HCT116 (cell line): ENCODE measurements at regions not wholly inside any gene's neighbourhood (a gene's known extent, or its start where the extent isn't known, plus 50 kb on each side); places are given as distances from the start of the nearest gene placed in this dataset.

ENCODE experiments used
- ATAC-seq: fragments of 200-7000 bp; cut with Tn5 transposase; 2 replicates; pipeline ENCODE4 v1.9.1; 2020; ENCODE audit warnings: mild to moderate bottlenecking, moderate library complexity
- BruUV-seq: library from RNA; stranded (reverse); fragments of 400-500 nt; replicated peaks from 2 replicates; lab custom pipeline; 2021; lab: Mats Ljungman, UMichigan
- CTCF ChIA-PET: fragments of 300-600 bp; sonication (Branson Sonifier 250); formaldehyde crosslinking; loops from one replicate; lab custom pipeline; 2021; ENCODE audit warnings: antibody characterized with exemption; lab: Charles Lee
- POLR2A ChIA-PET: fragments of 300-600, 350-600 bp; sonication (Branson Sonifier 250); formaldehyde crosslinking; loops from one replicate; lab custom pipeline; 2021; ENCODE audit warnings: antibody characterized with exemption; lab: Charles Lee
- RAD21 ChIA-PET, 2 experiments: fragments of 300-600 bp; sonication (Branson Sonifier 250); formaldehyde crosslinking; loops; one replicate each; lab custom pipeline; 2023; ENCODE audit warnings: low total read pairs in 2 of 2; ENCODE audit not compliant: uncharacterized antibody in 2 of 2, unreplicated experiment in 2 of 2, low non-redundant PET in 1 of 2; lab: Charles Lee
- DNase-seq: peaks from one replicate; pipeline ENCODE4 v3.0.0-alpha.2; 2010; ENCODE audit warnings: low read depth, low spot score
- H2AFZ ChIP-seq: fragments of 200-600 bp; shearing (Covaris generic), sonication (generic); 2 replicates; pipeline ENCODE4 v1.6.1; 2017; ENCODE audit warnings: low read depth, mixed run types, mixed read lengths, antibody characterized with exemption, low read length; ENCODE audit not compliant: poor library complexity, severe bottlenecking
- H3K27ac ChIP-seq: 2 replicates; pipeline ENCODE4 v1.5.1; 2012; ENCODE audit warnings: low read depth, low read length
- H3K27me3 ChIP-seq: fragments of 200-600 bp; sonication (generic); 2 replicates; pipeline ENCODE4 v1.6.1; 2016; ENCODE audit warnings: mixed run types, low read length, mixed read lengths; ENCODE audit not compliant: insufficient read depth
- H3K36me3 ChIP-seq, 2 experiments: fragments of 200-500 bp in 1 of 2; fragments of 200-600 bp in 1 of 2; sonication (Bioruptor generic) in 1 of 2; sonication (generic) in 1 of 2; 2 replicates each; pipeline versions ENCODE4 v1.5.1 to v1.6.1; 2014 to 2016; ENCODE audit warnings: low read length in 2 of 2, inconsistent platforms in 1 of 2, mixed read lengths in 1 of 2, mixed run types in 1 of 2; ENCODE audit not compliant: insufficient read depth in 2 of 2, control insufficient read depth in 1 of 2
- H3K4me1 ChIP-seq, 2 experiments: fragments of 200-600 bp in 1 of 2; sonication (generic) in 1 of 2; 2 replicates each; pipeline versions ENCODE4 v1.5.1 to v1.6.1; 2012 to 2017; ENCODE audit warnings: low read length in 2 of 2, inconsistent platforms in 1 of 2, mild to moderate bottlenecking in 1 of 2, mixed read lengths in 1 of 2, mixed run types in 1 of 2, moderate library complexity in 1 of 2; ENCODE audit not compliant: insufficient read depth in 2 of 2, control insufficient read depth in 1 of 2
- H3K4me2 ChIP-seq: fragments of 200-600 bp; sonication (generic); 2 replicates; pipeline ENCODE4 v1.6.1; 2017; ENCODE audit warnings: mixed run types, low read length, mixed read lengths
- H3K4me3 ChIP-seq, 2 experiments: fragments of 200-600 bp in 1 of 2; sonication (generic) in 1 of 2; replicated peaks in 1 of 2; 2 replicates each; pipeline ENCODE4 v1.5.1; 2011 to 2016; ENCODE audit warnings: low read length in 2 of 2, control low read depth in 1 of 2, low read depth in 1 of 2, mild to moderate bottlenecking in 1 of 2, mixed read lengths in 1 of 2, mixed run types in 1 of 2
- H3K79me2 ChIP-seq: fragments of 200-600 bp; sonication (generic); 2 replicates; pipeline ENCODE4 v1.6.1; 2017; ENCODE audit warnings: mild to moderate bottlenecking, mixed run types, low read length, moderate library complexity, mixed read lengths; ENCODE audit not compliant: insufficient read depth
- H3K9ac ChIP-seq: fragments of 200-600 bp; sonication (generic); 2 replicates; pipeline ENCODE4 v1.6.1; 2016; ENCODE audit warnings: low read length, mixed read lengths
- H3K9me2 ChIP-seq: fragments of 200-600 bp; sonication (generic), shearing (Covaris generic); 2 replicates; pipeline ENCODE4 v1.6.1; 2017; ENCODE audit warnings: mixed run types, mild to moderate bottlenecking, moderate library complexity; ENCODE audit not compliant: insufficient read depth
- H3K9me3 ChIP-seq, 2 experiments: fragments of 200-500 bp in 1 of 2; fragments of 200-600 bp in 1 of 2; sonication (Bioruptor generic) in 1 of 2; sonication (generic) in 1 of 2; 2 replicates each; pipeline ENCODE4 v1.6.1; 2014 to 2017; ENCODE audit warnings: low read length in 2 of 2, mixed read lengths in 2 of 2, inconsistent platforms in 1 of 2, low read depth in 1 of 2, mild to moderate bottlenecking in 1 of 2, mixed run types in 1 of 2, moderate library complexity in 1 of 2; ENCODE audit not compliant: control insufficient read depth in 1 of 2, insufficient read depth in 1 of 2
- H4K20me1 ChIP-seq: fragments of 200-600 bp; sonication (generic), shearing (Covaris generic); 2 replicates; pipeline ENCODE4 v1.6.1; 2017; ENCODE audit warnings: mixed run types, mild to moderate bottlenecking, moderate library complexity; ENCODE audit not compliant: insufficient read depth
- EZH2 ChIP-seq: fragments of 200-600 bp; sonication (generic); IDR thresholded peaks from 2 replicates; pipeline ENCODE4 v1.6.1; 2017; ENCODE audit warnings: antibody characterized with exemption, mixed run types
- FOSL1 ChIP-seq: IDR thresholded peaks from 2 replicates; pipeline ENCODE4 v1.6.1; 2012; ENCODE audit warnings: low read depth
- POLR2A ChIP-seq: IDR thresholded peaks from 2 replicates; pipeline ENCODE4 v1.7.0; 2011; ENCODE audit warnings: borderline replicate concordance; ENCODE audit not compliant: insufficient read depth, insufficient read length; ENCODE audit errors: extremely low read depth
- POLR2AphosphoS5 ChIP-seq: IDR thresholded peaks from 2 replicates; pipeline ENCODE4 v1.6.1; 2011; ENCODE audit warnings: mild to moderate bottlenecking, low read depth, low read length, moderate library complexity
- RAD21 ChIP-seq: IDR thresholded peaks from 2 replicates; pipeline ENCODE4 v1.6.1; 2012; ENCODE audit warnings: low read depth, mild to moderate bottlenecking
- SRF ChIP-seq: IDR thresholded peaks from 2 replicates; pipeline ENCODE4 v1.6.1; 2012; ENCODE audit warnings: low read depth
- TCF7L2 ChIP-seq: IDR thresholded peaks from 2 replicates; pipeline ENCODE4 v1.7.0; 2011; ENCODE audit warnings: borderline replicate concordance, inconsistent platforms; ENCODE audit not compliant: insufficient read depth, insufficient read length; ENCODE audit errors: extremely low read depth
- ZNF274 ChIP-seq: fragments of 200-500 bp; sonication (Bioruptor generic); IDR thresholded peaks from 2 replicates; pipeline ENCODE4 v1.6.1; 2014; ENCODE audit warnings: mild to moderate bottlenecking, low read depth, low read length, inconsistent platforms
- intact Hi-C: fragments of 100-400 bp; cut with micrococcal nuclease; formaldehyde crosslinking; loops from 2 replicates; pipeline ENCODE4 v1.10.0; 2022
- TF ChIP-seq, protein P1 (sequence below), 3 experiments: fragments of 200-600 bp in 1 of 3; sonication (generic) in 1 of 3; IDR thresholded peaks in 2 of 3; conservative IDR thresholded peaks in 1 of 3; 2 replicates each; pipeline ENCODE4 v1.5.1; 2012 to 2017; ENCODE audit warnings: low read depth in 2 of 3, low read length in 2 of 3, antibody characterized with exemption in 1 of 3, borderline replicate concordance in 1 of 3, control low read depth in 1 of 3, mild to moderate bottlenecking in 1 of 3, mixed read lengths in 1 of 3, mixed run types in 1 of 3, moderate library complexity in 1 of 3; ENCODE audit not compliant: insufficient read depth in 1 of 3
- TF ChIP-seq, protein P2 (sequence below): IDR thresholded peaks from 2 replicates; pipeline ENCODE4 v1.6.1; 2012
- TF ChIP-seq, protein P3 (sequence below): IDR thresholded peaks from 2 replicates; pipeline ENCODE4 v1.6.1; 2011; ENCODE audit warnings: mild to moderate bottlenecking, low read length, moderate library complexity; ENCODE audit not compliant: insufficient replicate concordance; ENCODE audit errors: extremely low read depth

DNA sequence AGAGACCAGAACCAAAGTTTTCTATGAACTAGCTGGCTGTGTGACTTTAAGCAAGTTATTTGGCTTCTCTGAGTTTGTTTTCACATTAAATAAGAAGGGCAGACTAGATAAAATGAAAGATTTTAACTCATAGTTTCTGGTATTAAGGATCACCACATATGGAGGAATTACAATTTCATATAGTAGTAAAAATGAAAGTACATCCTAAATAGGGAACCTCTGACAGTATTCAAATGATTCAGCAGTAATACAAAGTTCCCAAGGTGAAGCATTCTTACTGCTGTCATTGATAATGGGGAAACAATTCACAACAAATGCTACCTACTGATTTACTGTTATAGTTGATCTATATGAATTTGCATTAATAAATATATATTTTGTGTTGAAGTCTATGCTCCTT is 170.3 kb upstream of the VRK2 start:
- CTCF ChIA-PET, result no interaction called here
- no peak overlapping the region for H3K9ac ChIP-seq
- no peaks in the 10 kb centered on the region for H3K27me3 ChIP-seq
- H2AFZ ChIP-seq, result no peak overlapping the region
- H3K9me3 ChIP-seq, result no peaks in the 10 kb centered on the region
- H3K9me2 ChIP-seq, result no peaks in the 10 kb centered on the region
- RAD21 ChIA-PET, result no interaction called here
- POLR2A ChIA-PET, result no interaction called here
- no peak overlapping the region for H3K4me2 ChIP-seq
- TF ChIP-seq POLR2A (no peak), RAD21 (no peak), ZNF274 (no peak), TCF7L2 (no peak), SRF (no peak), POLR2AphosphoS5 (no peak), FOSL1 (no peak), EZH2 (no peak)
- TF ChIP-seq, protein P1, sequence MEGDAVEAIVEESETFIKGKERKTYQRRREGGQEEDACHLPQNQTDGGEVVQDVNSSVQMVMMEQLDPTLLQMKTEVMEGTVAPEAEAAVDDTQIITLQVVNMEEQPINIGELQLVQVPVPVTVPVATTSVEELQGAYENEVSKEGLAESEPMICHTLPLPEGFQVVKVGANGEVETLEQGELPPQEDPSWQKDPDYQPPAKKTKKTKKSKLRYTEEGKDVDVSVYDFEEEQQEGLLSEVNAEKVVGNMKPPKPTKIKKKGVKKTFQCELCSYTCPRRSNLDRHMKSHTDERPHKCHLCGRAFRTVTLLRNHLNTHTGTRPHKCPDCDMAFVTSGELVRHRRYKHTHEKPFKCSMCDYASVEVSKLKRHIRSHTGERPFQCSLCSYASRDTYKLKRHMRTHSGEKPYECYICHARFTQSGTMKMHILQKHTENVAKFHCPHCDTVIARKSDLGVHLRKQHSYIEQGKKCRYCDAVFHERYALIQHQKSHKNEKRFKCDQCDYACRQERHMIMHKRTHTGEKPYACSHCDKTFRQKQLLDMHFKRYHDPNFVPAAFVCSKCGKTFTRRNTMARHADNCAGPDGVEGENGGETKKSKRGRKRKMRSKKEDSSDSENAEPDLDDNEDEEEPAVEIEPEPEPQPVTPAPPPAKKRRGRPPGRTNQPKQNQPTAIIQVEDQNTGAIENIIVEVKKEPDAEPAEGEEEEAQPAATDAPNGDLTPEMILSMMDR (IDR thresholded peaks at IDR 0.05 in 2 of 3, conservative IDR thresholded peaks at IDR 0.05 in 1 of 3; ENCODE audit: borderline replicate concordance in 1 of 3, insufficient read depth in 1 of 3, low read depth in 2 of 3, low read length in 2 of 3), result no peak
- TF ChIP-seq, protein P2, sequence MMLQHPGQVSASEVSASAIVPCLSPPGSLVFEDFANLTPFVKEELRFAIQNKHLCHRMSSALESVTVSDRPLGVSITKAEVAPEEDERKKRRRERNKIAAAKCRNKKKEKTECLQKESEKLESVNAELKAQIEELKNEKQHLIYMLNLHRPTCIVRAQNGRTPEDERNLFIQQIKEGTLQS, result no peak
- TF ChIP-seq, protein P3, sequence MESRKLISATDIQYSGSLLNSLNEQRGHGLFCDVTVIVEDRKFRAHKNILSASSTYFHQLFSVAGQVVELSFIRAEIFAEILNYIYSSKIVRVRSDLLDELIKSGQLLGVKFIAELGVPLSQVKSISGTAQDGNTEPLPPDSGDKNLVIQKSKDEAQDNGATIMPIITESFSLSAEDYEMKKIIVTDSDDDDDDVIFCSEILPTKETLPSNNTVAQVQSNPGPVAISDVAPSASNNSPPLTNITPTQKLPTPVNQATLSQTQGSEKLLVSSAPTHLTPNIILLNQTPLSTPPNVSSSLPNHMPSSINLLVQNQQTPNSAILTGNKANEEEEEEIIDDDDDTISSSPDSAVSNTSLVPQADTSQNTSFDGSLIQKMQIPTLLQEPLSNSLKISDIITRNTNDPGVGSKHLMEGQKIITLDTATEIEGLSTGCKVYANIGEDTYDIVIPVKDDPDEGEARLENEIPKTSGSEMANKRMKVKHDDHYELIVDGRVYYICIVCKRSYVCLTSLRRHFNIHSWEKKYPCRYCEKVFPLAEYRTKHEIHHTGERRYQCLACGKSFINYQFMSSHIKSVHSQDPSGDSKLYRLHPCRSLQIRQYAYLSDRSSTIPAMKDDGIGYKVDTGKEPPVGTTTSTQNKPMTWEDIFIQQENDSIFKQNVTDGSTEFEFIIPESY, result no peak
- ATAC-seq (no peak), DNase-seq (no peak)
- no TSS peak for BruUV-seq
- H3K79me2 ChIP-seq, result no peaks in the 10 kb centered on the region
- H3K36me3 ChIP-seq, result no peaks in the 10 kb centered on the region
- H3K4me3 ChIP-seq, result no peak overlapping the region
- no peaks in the 10 kb centered on the region for H4K20me1 ChIP-seq
- H3K4me1 ChIP-seq, result peaks cover 6 to 15% of the 10 kb centered on the region in 2 experiments; a peak in 3 of 4 replicates
- H3K27ac ChIP-seq, result no peak overlapping the region
- intact Hi-C loops, result no loop called here
